HG03565 (cell line): ENCODE measurements at regions not wholly inside any gene's neighbourhood (a gene's known extent, or its start where the extent isn't known, plus 50 kb on each side); places are given as distances from the start of the nearest gene placed in this dataset.

Experiments used
- ATAC-seq: cut with Tn5 transposase; IDR thresholded peaks from one replicate; pipeline ENCODE4 v1.9.1; 2021; ENCODE audit warnings: mild to moderate bottlenecking, moderate library complexity; ENCODE audit not compliant: unreplicated experiment

GRCh38 chr12:4030929-4031702 lies 157.9 kb upstream of the PARP11 start:
- ATAC-seq = peak; percentile 57

GRCh38 chr12:4027412-4027811 lies 154.2 kb upstream of the PARP11 start:
- ATAC-seq = no peak

- no peak for ATAC-seq
Observed at GRCh38 chr12:4026517-4026916, 153.3 kb upstream of the PARP11 start.

GRCh38 chr12:4026020-4026358 lies 152.8 kb upstream of the PARP11 start:
- no peak for ATAC-seq

GRCh38 chr12:4025181-4026019 lies 152.2 kb upstream of the PARP11 start:
- ATAC-seq = no peak

GRCh38 chr12:4024701-4025100 lies 151.5 kb upstream of the PARP11 start:
- ATAC-seq = no peak

- no peak for ATAC-seq
Observed at GRCh38 chr12:4015225-4016091, 142.3 kb upstream of the PARP11 start.

GRCh38 chr12:4014858-4015224 lies 141.6 kb upstream of the PARP11 start:
- no peak for ATAC-seq

- ATAC-seq = no peak
Observed at GRCh38 chr12:4014444-4014843, 141.2 kb upstream of the PARP11 start.

- no peak for ATAC-seq
Observed at GRCh38 chr12:4012977-4013968, 140.1 kb upstream of the PARP11 start.

GRCh38 chr12:4012073-4012472 lies 138.9 kb upstream of the PARP11 start:
- ATAC-seq = no peak

- no peak for ATAC-seq
Observed at GRCh38 chr12:4011597-4011996, 138.4 kb upstream of the PARP11 start.

- ATAC-seq = no peak
Observed at GRCh38 chr12:4009979-4010704, 136.9 kb upstream of the PARP11 start.

GRCh38 chr12:4006743-4007142 lies 133.5 kb upstream of the PARP11 start:
- ATAC-seq = no peak

GRCh38 chr12:4005851-4006430 lies 132.7 kb upstream of the PARP11 start:
- ATAC-seq = no peak

- no peak for ATAC-seq
Observed at GRCh38 chr12:4003576-4003975, 130.4 kb upstream of the PARP11 start.

GRCh38 chr12:4002601-4003000 lies 129.4 kb upstream of the PARP11 start:
- no peak for ATAC-seq

GRCh38 chr12:4001841-4002240 lies 128.6 kb upstream of the PARP11 start:
- ATAC-seq = no peak

GRCh38 chr12:4001031-4001430 lies 127.8 kb upstream of the PARP11 start:
- ATAC-seq = no peak
